ENCODE measurements at regions not wholly inside any gene's neighbourhood (a gene's known extent, or its start where the extent isn't known, plus 50 kb on each side); places are given as distances from the start of the nearest gene placed in this dataset.
A peak's percentile ranks its signal among the peaks of the same experiment; 100 is the strongest.

DNA sequence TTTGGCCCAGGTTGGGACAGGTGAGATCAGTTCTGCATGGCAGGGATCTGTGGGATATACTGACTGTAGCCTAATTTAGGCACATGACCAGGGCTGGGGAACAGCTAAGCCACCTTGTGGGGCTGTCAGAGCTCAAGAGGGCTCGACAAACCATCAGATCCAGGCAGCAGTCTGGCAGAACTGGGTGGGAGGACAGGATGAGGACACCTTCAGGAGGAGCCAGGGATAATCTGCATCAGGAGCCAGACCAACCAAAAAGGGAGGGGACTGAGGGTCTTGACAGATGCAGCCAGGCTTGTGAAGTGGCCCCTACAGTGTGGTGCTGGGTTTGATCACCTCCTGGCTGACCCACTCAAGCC, 123.4 kb downstream of the MAFB start:
- TF ChIP-seq, protein P1, sequence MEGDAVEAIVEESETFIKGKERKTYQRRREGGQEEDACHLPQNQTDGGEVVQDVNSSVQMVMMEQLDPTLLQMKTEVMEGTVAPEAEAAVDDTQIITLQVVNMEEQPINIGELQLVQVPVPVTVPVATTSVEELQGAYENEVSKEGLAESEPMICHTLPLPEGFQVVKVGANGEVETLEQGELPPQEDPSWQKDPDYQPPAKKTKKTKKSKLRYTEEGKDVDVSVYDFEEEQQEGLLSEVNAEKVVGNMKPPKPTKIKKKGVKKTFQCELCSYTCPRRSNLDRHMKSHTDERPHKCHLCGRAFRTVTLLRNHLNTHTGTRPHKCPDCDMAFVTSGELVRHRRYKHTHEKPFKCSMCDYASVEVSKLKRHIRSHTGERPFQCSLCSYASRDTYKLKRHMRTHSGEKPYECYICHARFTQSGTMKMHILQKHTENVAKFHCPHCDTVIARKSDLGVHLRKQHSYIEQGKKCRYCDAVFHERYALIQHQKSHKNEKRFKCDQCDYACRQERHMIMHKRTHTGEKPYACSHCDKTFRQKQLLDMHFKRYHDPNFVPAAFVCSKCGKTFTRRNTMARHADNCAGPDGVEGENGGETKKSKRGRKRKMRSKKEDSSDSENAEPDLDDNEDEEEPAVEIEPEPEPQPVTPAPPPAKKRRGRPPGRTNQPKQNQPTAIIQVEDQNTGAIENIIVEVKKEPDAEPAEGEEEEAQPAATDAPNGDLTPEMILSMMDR (IDR thresholded peaks at IDR 0.05) = no peak
- ATAC-seq (ENCODE audit: low FRiP score) (no peak), DNase-seq (ENCODE audit: low spot score) (no peak)

DNA sequence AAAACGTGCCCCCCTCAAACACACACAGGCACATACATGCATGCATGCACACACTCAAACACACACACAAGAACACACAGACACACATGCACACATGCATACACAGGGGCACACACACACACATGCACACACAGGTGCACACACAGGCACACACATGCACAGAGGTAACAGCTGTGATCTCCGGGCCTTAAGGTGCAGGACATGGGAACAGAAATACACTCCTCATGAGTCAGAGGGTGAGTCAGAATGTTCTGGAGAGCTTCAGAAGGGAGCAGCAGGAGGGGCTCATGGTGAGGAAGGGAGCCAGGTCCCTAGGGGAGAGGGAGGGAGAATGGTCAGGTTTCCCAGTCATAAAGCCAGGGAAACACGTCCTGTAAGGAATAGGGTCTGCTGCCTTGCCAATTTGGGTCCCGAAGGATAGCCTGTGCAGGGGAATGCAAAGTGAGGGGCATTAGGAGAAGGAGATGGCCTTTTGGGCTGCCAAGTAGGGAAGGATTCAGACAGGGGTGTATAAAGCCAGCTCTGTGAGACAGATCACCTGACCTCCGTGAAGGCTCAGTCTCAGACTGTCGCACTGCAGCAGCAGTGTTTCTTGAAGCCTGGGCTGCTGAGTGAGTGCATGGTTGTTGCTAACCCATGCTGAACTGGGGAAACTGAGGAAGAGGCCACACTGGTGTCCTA, 123.9 kb downstream of the MAFB start:
- TF ChIP-seq, protein P1 (IDR thresholded peaks at IDR 0.05) = no peak
- ATAC-seq (ENCODE audit: low FRiP score) (peak; percentile 90), DNase-seq (ENCODE audit: low spot score) (no peak)

DNA sequence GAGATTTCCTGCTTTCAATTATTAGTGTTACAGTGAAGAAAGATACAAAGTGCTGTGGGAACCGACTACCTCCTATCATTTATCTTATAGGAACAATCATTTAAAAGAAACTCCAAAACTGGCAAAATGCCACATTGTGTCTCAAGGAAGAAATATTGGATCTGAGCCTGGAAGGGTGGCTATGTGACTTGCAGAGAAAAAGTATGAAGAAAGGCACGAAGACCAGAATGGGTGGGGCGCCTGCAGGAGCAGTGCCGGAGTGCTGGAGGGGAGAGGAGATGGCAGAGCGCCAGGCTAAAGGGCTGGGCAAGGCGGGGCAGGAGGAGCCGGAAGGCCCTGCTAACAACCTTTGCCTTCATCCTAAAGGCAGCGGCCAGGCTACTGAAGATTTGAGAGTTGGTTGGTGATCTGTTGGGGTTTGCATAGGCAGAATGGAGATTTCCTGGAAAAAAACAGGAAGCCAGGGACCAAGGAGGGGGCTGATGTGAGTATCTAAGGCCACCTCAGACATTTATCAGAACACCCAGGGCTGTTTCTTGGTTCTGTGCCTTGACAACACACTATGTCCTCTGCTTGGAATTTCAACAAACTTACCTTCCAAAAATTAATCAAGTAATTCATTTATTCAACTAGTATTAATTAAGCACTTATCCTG, 125.6 kb downstream of the MAFB start:
- ATAC-seq (ENCODE audit: low FRiP score) = no peak
- DNase-seq (ENCODE audit: low spot score) = no peak
- TF ChIP-seq, protein P1 (IDR thresholded peaks at IDR 0.05) = no peak

DNA sequence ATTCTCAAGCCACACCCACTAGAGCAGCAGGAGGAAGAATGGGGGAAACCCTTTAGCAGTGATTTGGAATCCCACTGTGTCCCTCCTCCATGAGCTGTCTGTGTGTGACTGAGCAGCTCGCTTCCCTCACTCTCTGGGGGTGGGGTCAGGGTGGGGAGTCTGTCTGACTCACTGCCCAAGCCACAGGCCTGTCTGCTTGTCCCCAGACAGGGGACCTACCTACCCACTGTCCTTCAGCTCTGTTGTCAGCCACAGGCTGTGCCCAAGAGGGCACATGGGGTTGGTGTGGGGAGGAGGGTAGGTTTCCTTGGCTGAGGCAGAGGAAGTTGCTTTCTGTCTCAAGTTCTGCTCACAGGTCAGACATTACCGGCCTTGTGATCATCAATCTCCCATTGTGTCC, 127.0 kb downstream of the MAFB start:
- ATAC-seq (ENCODE audit: low FRiP score) = no peak
- no peak for DNase-seq (ENCODE audit: low spot score)
- TF ChIP-seq, protein P1 (IDR thresholded peaks at IDR 0.05) = no peak

DNA sequence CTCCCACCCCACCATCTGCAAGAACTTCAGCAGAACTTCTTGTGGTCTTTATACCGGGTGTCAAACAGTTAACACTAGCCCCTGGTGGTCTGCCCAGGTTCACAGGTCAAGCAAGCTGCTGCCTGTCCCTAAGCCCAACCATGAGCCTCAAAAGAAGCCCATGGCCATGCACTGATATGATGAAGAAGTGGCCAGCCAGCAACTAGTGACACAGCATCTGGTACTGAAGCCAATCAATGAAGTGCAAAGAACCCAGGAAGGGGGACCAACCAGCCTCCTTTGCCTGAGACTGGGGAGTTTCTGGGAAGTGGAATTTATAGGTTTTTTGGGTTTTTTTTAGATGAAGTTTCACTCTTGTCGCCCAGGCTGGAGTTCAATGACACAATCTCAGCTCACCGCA, 127.8 kb downstream of the MAFB start:
- no peak for DNase-seq (ENCODE audit: low spot score)
- no peak for ATAC-seq (ENCODE audit: low FRiP score)
- TF ChIP-seq, protein P1 (IDR thresholded peaks at IDR 0.05) = no peak

DNA sequence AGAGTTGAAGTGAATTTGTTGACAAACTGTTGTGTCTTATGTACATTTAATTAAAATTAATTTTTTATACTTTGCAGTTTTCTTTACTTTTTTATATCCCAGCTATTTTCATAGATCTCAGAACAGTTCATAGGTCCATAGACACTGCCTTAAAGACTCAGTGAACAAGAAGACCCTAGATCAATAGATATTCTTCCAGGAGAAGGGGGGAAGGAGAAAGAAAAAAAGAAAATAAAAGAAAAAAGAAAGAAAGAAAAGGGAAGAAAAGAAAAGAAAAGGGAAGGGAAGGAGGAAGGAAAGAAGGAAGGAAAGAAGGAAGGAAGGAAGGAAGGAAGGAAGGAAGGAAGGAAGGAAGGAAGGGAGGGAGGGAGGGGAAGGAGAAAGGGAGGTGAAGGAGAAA, 130.8 kb downstream of the MAFB start:
- ATAC-seq (ENCODE audit: low FRiP score) (no peak), DNase-seq (ENCODE audit: low spot score) (no peak)
- TF ChIP-seq, protein P1 (IDR thresholded peaks at IDR 0.05) = no peak

DNA sequence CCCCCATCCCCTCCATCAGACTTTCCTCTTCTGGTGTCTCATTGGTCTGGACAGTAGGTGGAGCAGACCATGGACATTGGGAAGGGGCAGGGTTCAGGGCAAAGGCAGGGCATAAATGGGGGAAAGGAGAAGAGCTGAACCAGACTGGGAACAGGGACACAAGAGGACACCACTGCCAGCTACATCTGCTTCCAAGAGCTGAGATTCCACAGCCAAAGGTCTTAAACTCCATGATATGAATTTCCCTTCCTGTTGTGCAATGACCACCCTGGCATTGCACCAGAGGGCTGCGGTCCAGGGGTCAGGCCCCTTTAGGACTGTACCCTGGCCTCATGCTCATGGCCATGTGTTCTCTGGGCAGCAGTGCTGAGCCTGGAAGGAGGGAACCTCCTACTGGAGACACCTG, 137.9 kb downstream of the MAFB start:
- no peak for DNase-seq (ENCODE audit: low spot score)
- no peak for ATAC-seq (ENCODE audit: low FRiP score)
- TF ChIP-seq, protein P1 (IDR thresholded peaks at IDR 0.05) = no peak

All from omental fat pad (tissue), 3 donors.